H54 (cell line): ENCODE measurements at regions not wholly inside any gene's neighbourhood (a gene's known extent, or its start where the extent isn't known, plus 50 kb on each side); places are given as distances from the start of the nearest gene placed in this dataset.

Experiments used
- DNase-seq: peaks from one replicate; pipeline ENCODE4 v3.0.0; 2011; ENCODE audit warnings: low spot score, mixed read lengths; ENCODE audit not compliant: insufficient read length
- FAIRE-seq: peaks from 3 replicates; lab custom pipeline; 2011; peaks lifted over from hg19 to GRCh38; lab: Jason Lieb, UNC
- POLR2A ChIP-seq: IDR thresholded peaks from 2 replicates; pipeline ENCODE4 v1.6.1; 2011; ENCODE audit warnings: low read depth, mild to moderate bottlenecking, low read length

DNA sequence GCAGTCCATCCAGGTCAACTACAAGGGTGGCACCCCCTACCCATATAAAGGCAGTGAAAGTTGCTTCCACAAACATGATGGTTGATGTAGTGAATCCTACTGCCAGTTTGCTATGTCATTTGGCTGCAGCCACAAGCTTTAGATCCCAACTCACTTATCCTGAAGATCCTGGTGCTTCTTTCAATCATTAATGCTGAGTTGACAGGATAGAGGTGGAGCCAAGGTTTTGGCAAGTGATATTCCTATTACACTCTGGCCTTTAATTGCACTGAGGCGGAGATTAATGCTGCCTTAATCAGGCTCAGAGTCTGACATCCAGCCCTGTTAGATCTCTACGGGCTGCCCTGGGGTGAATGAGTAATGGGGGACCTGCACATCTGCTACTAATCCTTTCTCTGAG is 542.4 kb upstream of the ARX start:
- DNase-seq (no peak), FAIRE-seq (no peak)
- no peak for TF ChIP-seq POLR2A

DNA sequence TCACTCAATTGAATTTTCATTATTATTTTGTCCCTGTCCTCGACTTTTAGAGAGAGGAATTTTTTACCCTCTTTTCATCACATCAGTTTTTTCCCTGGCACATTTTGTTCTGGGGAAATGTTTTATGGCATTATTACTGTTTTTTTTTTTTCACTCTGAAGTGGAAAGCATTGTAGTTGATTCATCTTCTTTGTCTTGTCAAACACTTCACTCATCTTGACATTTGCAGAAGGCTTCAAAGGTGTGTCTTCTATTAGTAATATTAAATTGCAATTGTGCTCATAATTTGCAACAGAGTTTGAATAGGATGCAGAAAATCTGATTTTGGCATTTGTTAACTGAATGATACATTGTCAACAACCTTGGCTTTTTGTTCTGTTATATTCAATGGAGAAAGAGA is 545.4 kb upstream of the ARX start:
- no peak for TF ChIP-seq POLR2A
- no peak for DNase-seq
- no peak for FAIRE-seq

DNA sequence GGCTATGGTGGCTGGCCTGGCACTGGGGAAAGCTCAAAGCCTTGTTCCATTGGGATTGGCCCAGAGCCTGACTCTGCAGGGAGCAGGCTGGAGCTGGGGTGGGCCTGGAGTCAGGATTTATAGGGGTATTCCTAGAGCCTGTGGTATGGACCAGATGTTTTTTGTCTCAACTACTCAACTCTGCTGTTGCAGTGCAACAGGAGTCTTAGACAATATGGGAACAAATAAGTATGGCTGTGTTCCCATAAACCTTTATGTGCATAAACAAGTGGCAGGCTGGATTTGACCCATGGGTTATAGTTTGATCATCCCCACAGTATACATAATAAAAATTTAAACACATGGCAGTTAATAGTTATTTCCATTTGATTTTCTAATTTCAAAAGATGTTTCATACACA is 557.9 kb upstream of the ARX start:
- TF ChIP-seq POLR2A, result no peak
- no peak for FAIRE-seq
- no peak for DNase-seq

DNA sequence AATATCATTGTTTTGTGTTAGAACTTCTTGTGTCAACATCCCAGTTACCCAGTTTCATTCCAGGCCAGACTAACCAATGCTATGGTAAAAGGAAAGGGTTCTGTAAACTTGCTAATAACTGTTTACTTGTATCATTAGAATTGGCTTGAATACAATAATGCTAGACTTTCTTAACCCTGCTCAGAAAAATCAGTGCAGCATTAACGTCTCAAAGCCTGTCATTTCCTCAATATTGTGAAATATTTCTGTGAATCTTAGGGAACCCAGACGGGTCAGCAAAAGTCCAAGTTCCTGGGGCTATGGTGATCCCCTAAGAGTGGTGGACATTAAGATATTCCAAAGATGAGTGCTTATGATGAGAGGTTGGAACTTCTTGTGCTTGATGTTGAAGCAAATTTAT is 541.2 kb upstream of the MAGEB18 start:
- FAIRE-seq (no peak), DNase-seq (no peak)
- no peak for TF ChIP-seq POLR2A

DNA sequence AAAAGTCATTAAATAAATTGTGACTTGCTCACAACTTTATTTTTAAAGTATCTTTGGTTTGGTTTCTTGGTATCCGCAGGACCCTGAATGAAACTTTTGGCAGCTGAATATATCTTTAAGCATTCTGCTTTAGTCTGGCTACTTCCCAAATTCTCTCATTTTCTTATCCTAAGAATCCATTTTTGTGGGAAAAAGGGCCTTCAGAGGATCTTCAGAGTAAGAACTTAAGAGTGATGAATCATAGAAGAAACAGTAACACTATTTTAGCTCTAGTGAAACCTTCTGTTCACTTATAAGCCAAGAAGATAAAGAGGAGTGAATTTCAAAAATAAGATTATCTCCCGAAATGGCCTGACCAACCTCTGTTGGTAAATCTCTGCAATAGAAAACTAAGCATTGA is 540.6 kb upstream of the MAGEB18 start:
- no peak for TF ChIP-seq POLR2A
- FAIRE-seq (no peak), DNase-seq (no peak)

DNA sequence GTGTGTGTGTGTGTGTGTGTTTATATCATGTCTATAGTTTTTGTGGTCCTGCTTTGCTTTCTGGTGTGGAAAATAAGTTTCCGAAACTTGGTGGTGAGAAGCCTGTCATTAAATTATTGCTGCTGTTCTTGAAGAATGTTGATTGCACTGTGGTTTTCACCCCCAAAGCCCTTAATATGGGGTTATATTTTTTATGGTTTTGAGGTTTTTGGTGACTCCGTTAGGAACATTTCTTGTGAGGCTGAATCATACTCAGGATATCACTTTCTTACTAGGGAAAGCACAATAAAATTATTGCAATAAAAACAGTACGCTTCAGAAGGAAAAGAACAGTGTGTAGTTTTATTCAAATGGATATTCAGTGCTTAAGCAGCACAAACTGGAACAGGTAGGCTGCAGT is 539.1 kb upstream of the MAGEB18 start:
- DNase-seq, result no peak
- no peak for FAIRE-seq
- TF ChIP-seq POLR2A, result no peak

DNA sequence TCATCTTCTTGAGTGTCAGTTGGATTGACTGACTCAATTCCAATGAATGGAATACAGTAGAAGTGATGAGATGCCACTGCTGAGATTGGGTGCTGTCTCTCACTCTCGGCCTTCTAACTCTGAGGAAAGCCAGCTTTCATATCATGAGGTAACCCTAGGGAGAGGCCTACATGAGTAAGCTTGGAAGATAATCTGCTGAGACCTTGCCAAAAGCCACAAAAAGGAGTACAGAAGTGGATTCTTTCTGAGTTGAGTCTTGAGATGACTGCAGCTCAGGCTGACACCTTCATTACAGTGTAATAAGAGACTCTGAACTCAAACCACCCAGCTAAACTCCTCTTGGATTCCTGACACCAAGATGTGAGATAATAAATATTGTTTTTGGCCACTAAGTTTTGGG is 537.4 kb upstream of the MAGEB18 start:
- FAIRE-seq, result no peak
- TF ChIP-seq POLR2A, result no peak

DNA sequence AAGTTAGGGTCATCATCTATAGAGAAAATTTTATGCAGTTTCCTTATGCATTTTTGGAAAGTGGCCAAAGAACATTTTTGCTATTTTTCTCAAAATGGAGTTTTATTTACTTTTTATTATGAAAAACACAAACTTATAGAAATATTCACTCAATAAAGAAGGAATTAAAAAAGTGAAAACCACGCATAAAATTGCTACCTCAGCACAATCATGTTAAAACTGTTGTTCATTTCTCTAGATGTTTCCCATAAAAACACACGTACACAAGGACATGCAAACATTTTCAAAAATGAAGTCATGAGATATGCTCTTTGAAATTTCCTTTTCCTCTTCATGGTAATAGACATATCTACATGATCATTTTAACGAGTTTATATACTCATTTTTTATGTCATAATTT is 536.8 kb upstream of the MAGEB18 start:
- FAIRE-seq (no peak), DNase-seq (no peak)
- no peak for TF ChIP-seq POLR2A

More for the DNA sequence above, 537.4 kb upstream of the MAGEB18 start:
- DNase-seq, result no peak

DNA sequence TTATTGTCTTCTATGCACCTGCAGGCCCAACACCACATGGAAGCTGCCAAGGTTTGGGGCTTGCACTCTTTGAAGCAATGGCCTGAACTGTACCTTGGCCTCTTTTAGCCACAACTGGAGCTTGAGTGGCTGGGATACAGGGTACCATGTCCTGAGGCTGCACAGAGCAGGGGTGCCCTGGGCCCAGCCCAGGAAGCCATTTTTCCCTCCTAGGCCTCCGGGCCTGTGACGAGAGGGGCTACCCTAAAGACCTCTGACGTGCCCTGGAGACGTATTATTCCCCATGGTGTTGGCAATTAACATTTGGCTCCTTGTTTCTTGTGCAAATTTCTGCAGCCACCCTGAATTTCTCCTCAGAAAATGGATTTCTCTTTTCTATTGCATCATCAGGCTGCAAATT is 519.9 kb upstream of the MAGEB18 start:
- FAIRE-seq, result no peak
- DNase-seq, result no peak
- no peak for TF ChIP-seq POLR2A

DNA sequence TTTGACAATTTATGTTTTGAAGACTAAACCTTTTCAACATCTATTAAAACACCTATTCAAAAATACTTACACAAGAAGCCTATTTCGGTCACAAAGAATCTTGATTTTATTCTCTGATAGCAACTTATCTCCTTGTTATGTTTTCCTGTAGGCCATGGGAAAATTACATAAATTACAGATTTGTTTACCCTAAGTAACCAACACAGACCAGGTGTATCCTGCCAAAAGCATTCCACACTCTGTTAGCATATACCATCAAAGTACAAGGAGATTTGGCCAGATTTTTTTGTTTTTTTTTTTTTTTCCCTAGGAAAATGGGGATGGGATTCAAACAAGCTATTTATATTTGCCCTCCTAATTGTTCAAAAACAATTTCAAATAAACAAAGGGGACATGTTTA is 497.9 kb upstream of the MAGEB18 start:
- FAIRE-seq (no peak), DNase-seq (no peak)
- no peak for TF ChIP-seq POLR2A

DNA sequence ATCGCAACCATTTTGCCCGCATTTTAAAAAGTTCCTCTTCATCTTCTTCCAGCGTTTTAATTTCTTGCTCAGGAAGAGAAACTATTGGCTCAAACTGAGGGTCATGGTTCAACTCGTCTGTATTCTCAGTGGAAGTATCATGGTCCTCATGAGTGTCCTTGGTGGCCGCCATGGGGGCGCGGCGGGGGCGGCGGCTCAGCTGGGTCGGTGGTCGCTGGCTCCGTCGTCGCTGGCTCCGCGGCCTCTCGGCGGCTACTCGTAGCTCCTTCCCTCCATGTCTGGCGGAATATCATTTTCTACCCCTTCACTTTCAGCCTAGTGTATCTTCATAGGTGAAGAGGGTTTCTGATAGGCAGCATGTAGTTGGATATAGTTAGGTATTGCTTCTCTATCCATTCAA is 492.0 kb upstream of the MAGEB18 start:
- DNase-seq (no peak), FAIRE-seq (no peak)
- no peak for TF ChIP-seq POLR2A

DNA sequence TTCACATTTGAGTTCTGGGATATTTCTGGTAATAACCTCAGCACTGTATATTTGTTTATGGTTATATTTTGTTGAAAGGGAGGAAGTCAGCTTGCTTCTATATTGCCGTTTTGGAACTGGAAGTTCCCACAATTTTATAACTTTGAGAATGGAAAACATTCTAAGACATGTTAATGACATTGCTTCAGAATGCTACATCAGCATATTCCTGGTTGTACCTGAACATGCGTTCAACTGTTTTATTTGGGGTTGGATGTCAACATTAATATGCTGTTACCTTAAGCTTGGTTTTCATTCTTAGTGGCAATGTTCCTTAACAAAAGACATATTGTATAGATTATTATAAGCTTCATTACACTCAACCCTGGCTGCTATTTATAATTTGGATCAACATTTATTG is 489.4 kb upstream of the MAGEB18 start:
- no peak for DNase-seq
- FAIRE-seq, result no peak
- TF ChIP-seq POLR2A, result no peak

DNA sequence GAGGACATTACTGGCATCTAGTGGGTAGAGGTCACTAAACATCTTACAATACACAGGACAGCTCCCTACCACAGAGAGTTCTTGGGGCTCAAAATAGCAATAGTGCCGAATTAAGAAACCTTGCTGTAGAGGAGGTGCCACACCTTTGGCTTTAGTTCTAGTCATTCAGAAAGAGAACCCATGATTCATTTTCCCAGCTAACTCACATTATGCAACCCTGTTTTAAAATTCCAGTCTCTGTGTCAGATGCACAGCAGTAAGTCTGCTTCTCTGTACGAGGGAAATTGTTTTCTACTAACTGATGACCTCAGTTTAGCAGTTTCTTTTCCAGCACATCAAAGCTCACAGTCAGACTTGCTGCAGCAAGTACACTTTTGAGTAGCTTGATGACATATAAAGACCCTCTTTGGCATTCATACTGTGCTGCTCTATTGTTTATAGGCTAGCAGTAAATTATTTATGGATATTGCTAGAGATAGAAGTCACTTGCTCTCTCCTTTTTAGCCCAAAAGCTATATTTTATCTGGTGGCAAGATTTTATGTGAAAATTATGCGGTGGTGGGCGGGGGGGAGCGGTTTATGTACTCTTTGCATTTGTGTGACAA is 487.8 kb upstream of the MAGEB18 start:
- FAIRE-seq, result no peak
- no peak for TF ChIP-seq POLR2A
- no peak for DNase-seq

DNA sequence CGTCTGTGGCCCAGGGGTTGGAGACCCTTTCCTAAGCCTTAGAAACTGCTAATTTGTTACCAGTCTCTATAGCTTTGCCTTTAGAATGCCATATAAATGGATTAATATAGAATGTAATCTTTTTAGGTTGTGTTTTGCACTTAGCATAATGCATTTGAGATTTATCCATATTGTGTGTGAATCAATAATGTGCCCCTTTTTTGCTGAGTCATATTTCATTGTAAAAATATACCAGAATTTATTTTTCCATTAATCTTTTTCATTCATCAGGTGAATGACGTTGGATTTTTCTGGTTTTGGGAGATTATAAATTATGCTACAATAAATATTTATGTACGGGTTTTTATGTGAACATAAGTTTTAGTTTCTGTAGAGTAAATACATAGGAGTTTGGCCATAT is 478.8 kb upstream of the MAGEB18 start:
- no peak for DNase-seq
- no peak for TF ChIP-seq POLR2A
- no peak for FAIRE-seq

DNA sequence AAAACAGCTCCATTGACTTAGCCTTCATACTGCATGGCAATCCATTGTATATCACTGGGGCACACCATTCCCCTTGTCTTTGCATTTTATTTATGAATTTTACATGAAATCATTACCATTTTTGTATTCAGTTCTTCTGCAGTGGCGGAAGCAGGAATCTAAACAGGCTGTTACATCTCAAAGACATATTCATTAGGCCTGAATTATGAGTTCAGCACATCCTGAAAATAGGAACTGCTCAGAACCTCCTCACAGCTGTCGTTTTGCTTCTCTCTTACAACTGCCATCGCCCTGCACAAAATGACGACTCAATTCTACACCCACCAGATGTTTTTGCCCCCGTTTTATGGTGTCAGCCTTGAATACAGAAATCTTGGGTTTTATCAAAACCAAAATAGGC is 474.4 kb upstream of the MAGEB18 start:
- FAIRE-seq, result no peak
- no peak for TF ChIP-seq POLR2A
- no peak for DNase-seq

DNA sequence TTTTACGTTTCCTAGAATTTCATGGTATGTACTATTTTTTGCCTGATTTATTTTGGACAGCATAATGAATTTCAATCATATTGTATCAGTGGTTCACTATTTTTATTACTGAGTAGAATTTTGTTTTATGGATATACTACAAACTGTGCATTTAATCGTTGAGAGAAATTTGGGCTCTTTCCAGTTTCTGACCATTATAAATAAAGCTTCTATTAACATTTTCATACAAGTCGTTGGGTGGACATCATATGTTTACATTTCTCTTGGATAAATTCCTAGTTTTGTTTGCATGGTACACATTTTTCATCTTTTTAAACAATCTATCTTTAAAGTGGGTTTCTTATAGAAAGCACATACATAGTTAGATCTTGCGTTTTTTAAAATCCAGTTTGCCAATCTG is 472.7 kb upstream of the MAGEB18 start:
- FAIRE-seq (no peak), DNase-seq (no peak)
- no peak for TF ChIP-seq POLR2A

DNA sequence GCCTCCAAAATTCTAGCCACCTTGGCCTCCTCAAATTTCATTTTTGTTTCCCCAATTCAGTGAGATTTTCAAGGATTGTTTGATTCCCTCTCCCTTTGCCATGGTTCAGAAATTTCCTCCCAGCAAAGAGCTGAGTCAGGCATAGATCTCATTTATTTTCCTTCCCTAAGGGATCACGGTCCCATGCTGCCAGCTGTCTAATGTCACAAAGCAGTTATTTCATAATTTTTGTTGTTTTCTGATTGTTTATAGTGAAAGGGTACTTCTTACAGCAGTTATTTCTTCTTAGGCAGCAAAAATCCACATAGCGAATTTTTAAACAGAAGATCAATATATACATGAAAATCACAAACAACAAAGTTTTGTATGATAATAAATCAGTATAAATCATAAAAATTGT is 470.5 kb upstream of the MAGEB18 start:
- FAIRE-seq, result no peak
- no peak for DNase-seq
- no peak for TF ChIP-seq POLR2A
